K562 (cell line): ENCODE measurements at regions not wholly inside any gene's neighbourhood (a gene's known extent, or its start where the extent isn't known, plus 50 kb on each side); places are given as distances from the start of the nearest gene placed in this dataset.

Experiments
- ATAC-seq: fragments of 200-7000 bp; cut with Tn5 transposase; 3 replicates; pipeline ENCODE4 v1.9.1; 2020; ENCODE audit warnings: moderate library complexity
- BruUV-seq: library from RNA; stranded (reverse); fragments of 400-500 nt; replicated peaks from 2 replicates; lab custom pipeline; 2021; lab: Mats Ljungman, UMichigan
- CTCF ChIA-PET: fragments of 300-600 bp; formaldehyde crosslinking; extraction: SDS; loops from one replicate; lab custom pipeline; 2021; ENCODE audit warnings: low intra/inter-chr PET ratio; lab: Yijun Ruan, JAX
- POLR2A ChIA-PET: fragments of 300-600, 350-650 bp; sonication (Branson Sonifier 250); formaldehyde crosslinking; extraction: SDS; loops from one replicate; lab custom pipeline; 2021; ENCODE audit warnings: antibody characterized with exemption, inconsistent platforms; lab: Yijun Ruan, JAX
- DNase-seq, 4 experiments: peaks; one replicate each; pipeline versions ENCODE4 v3.0.0 to v3.0.0-alpha.2; 2011 to 2018; ENCODE audit warnings: low spot score in 3 of 4, mixed read lengths in 3 of 4; ENCODE audit errors: extremely low read depth in 1 of 4
- FAIRE-seq: peaks from 2 replicates; lab custom pipeline; 2011; peaks lifted over from hg19 to GRCh38; lab: Jason Lieb, UNC
- H2AFZ ChIP-seq: 2 replicates; pipeline ENCODE4 v1.6.0; 2011; ENCODE audit warnings: low read depth, low read length, control low read depth, inconsistent platforms
- H3K27ac ChIP-seq: fragments of 200-600 bp; 3 replicates; pipeline ENCODE4 v1.8.0; 2011; ENCODE audit warnings: low read depth, mild to moderate bottlenecking, control low read depth, inconsistent platforms, low read length, moderate library complexity, mixed read lengths; ENCODE audit errors: extremely low read depth
- H3K27me3 ChIP-seq, 2 experiments: fragments of 300-600 bp in 1 of 2; 2 replicates in 1 of 2; 3 replicates in 1 of 2; pipeline versions ENCODE4 v1.6.0 to v1.8.0; 2011; ENCODE audit warnings: inconsistent platforms in 2 of 2, low read length in 2 of 2, mild to moderate bottlenecking in 1 of 2, mixed read lengths in 1 of 2, moderate library complexity in 1 of 2; ENCODE audit not compliant: control insufficient read depth in 2 of 2, insufficient read depth in 2 of 2
- H3K36me3 ChIP-seq: fragments of 300-600 bp; 3 replicates; pipeline ENCODE4 v1.8.0; 2011; ENCODE audit warnings: mild to moderate bottlenecking, low read length, inconsistent platforms; ENCODE audit not compliant: control insufficient read depth, insufficient read depth
- H3K4me1 ChIP-seq, 2 experiments: fragments of 200-600 bp in 1 of 2; replicated peaks in 1 of 2; 2 replicates in 1 of 2; 3 replicates in 1 of 2; pipeline versions ENCODE4 v1.5.1 to v1.8.0; 2011; ENCODE audit warnings: inconsistent platforms in 2 of 2, low read length in 2 of 2, mild to moderate bottlenecking in 1 of 2, mixed read lengths in 1 of 2, moderate library complexity in 1 of 2; ENCODE audit not compliant: control insufficient read depth in 2 of 2, insufficient read depth in 2 of 2
- H3K4me2 ChIP-seq: 2 replicates; pipeline ENCODE4 v1.6.1; 2011; ENCODE audit warnings: low read length, control low read depth, inconsistent platforms, mixed read lengths; ENCODE audit not compliant: insufficient read depth
- H3K4me3 ChIP-seq: fragments of 200-600 bp; sonication (generic), shearing (Covaris generic); 2 replicates; pipeline ENCODE4 v1.5.1; 2016; ENCODE audit warnings: control low read depth, inconsistent platforms
- H3K79me2 ChIP-seq: fragments of 200-600 bp; 3 replicates; pipeline ENCODE4 v1.8.0; 2011; ENCODE audit warnings: low read length, inconsistent platforms; ENCODE audit not compliant: control insufficient read depth, insufficient read depth
- H3K9ac ChIP-seq, 2 experiments: 2 replicates each; pipeline versions ENCODE4 v1.6.0 to v1.6.1; 2011; ENCODE audit warnings: low read depth in 2 of 2, low read length in 2 of 2, control low read depth in 1 of 2, inconsistent platforms in 1 of 2, mild to moderate bottlenecking in 1 of 2, mixed read lengths in 1 of 2; ENCODE audit not compliant: insufficient read depth in 1 of 2
- H3K9me1 ChIP-seq: one replicate; pipeline ENCODE4 v1.6.0; 2011; ENCODE audit warnings: inconsistent platforms, mild to moderate bottlenecking, low read length, moderate library complexity; ENCODE audit not compliant: control insufficient read depth, insufficient read depth
- H3K9me3 ChIP-seq: replicated peaks from 2 replicates; pipeline ENCODE4 v1.5.1; 2011; ENCODE audit warnings: low read depth, low read length, inconsistent platforms; ENCODE audit not compliant: control insufficient read depth, insufficient read depth
- H4K20me1 ChIP-seq: replicated peaks from 2 replicates; pipeline ENCODE4 v1.6.1; 2011; ENCODE audit warnings: low read length, inconsistent platforms, mixed read lengths; ENCODE audit not compliant: control insufficient read depth, insufficient read depth
- MYC ChIP-seq, 2 experiments: fragments of 250-450 bp in 1 of 2; sonication (Bioruptor Pico) in 1 of 2; IDR thresholded peaks; 2 replicates each; pipeline versions ENCODE4 v1.5.1 to v1.6.1; 2012 to 2021; ENCODE audit warnings: low read depth in 2 of 2, borderline replicate concordance in 1 of 2, improper control_type of control experiment in 1 of 2, low read length in 1 of 2, mild to moderate bottlenecking in 1 of 2, moderate library complexity in 1 of 2
- ZNF12 ChIP-seq: sonication (generic); formaldehyde crosslinking; IDR thresholded peaks from 2 replicates; pipeline ENCODE4 v1.4.0; 2020; ENCODE audit warnings: mild to moderate bottlenecking, missing genetic modification reagents
- WGBS: fragments of 100-300 bp; shearing (Covaris generic); methylation state at CpG from one replicate; pipeline ENCODE4 v1.1.6; 2016; ENCODE audit warnings: low coverage, mixed read lengths; ENCODE audit not compliant: insufficient coverage; ENCODE audit errors: missing lambda C conversion rate; 5-methylcytosine and 5-hydroxymethylcytosine counted together
- in situ Hi-C: fragments of 300-500 bp; cut with MboI; formaldehyde crosslinking; loops from 4 replicates; pipeline ENCODE4 v1.15.0; 2018; ENCODE audit warnings: inconsistent platforms, mixed read lengths
- intact Hi-C: fragments of 100-400 bp; cut with micrococcal nuclease; formaldehyde crosslinking; loops from 2 replicates; pipeline ENCODE4 v1.14.2; 2022
- TF ChIP-seq, protein P1 (sequence below), 2 experiments: fragments of 150-350 bp in 1 of 2; IDR thresholded peaks; 2 replicates each; pipeline ENCODE4 v1.6.1; 2012 to 2016; ENCODE audit warnings: low read depth in 2 of 2, low read length in 2 of 2, mild to moderate bottlenecking in 1 of 2, moderate library complexity in 1 of 2
- TF ChIP-seq, protein P2 (sequence below): sonication (generic); formaldehyde crosslinking; IDR thresholded peaks from 2 replicates; pipeline ENCODE4 v1.8.0; 2022; ENCODE audit warnings: mild to moderate bottlenecking, missing genetic modification reagents
- TF ChIP-seq, protein P3 (sequence below): sonication (generic); formaldehyde crosslinking; IDR thresholded peaks from 2 replicates; pipeline ENCODE4 v1.8.0; 2022; ENCODE audit warnings: mild to moderate bottlenecking, missing genetic modification reagents

DNA sequence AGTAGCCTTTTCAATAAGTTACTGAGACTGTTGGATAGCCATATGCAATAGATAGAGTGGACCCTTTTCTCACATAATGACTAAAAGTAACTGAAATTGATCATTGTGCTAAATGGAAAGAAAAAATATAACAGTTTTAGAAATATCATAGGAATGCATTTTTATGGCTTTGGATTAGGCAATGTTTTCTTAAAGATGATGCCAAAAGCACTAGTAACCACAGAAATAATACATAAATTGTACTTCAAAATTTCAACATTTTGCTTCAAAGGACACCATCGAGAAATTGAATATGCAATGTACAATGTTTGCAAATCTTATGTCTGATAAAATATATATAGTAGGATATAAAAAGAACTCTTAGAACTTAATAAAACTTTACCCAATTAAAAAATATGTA lies 1267.5 kb upstream of the CDH9 start:
- Histone ChIP-seq H3K9me3 (no peaks in the 10 kb centered on the region), H3K4me3 (no peak overlapping the region), H3K4me2 (no peak overlapping the region), H3K27ac (no peak overlapping the region), H3K9ac (no peak overlapping the region)
- in situ Hi-C loops, result no loop called here
- CTCF ChIA-PET, result no interaction called here
- intact Hi-C loops, result no loop called here
- TF ChIP-seq MYC (IDR thresholded peaks at IDR 0.05; ENCODE audit: low read depth, low read length), result no peak
- no peak for TF ChIP-seq MYC (CRISPR knock-in tag; IDR thresholded peaks at IDR 0.05; ENCODE audit: borderline replicate concordance, low read depth)
- no peak for TF ChIP-seq ZNF12 (CRISPR knock-in tag)
- TF ChIP-seq, protein P1, sequence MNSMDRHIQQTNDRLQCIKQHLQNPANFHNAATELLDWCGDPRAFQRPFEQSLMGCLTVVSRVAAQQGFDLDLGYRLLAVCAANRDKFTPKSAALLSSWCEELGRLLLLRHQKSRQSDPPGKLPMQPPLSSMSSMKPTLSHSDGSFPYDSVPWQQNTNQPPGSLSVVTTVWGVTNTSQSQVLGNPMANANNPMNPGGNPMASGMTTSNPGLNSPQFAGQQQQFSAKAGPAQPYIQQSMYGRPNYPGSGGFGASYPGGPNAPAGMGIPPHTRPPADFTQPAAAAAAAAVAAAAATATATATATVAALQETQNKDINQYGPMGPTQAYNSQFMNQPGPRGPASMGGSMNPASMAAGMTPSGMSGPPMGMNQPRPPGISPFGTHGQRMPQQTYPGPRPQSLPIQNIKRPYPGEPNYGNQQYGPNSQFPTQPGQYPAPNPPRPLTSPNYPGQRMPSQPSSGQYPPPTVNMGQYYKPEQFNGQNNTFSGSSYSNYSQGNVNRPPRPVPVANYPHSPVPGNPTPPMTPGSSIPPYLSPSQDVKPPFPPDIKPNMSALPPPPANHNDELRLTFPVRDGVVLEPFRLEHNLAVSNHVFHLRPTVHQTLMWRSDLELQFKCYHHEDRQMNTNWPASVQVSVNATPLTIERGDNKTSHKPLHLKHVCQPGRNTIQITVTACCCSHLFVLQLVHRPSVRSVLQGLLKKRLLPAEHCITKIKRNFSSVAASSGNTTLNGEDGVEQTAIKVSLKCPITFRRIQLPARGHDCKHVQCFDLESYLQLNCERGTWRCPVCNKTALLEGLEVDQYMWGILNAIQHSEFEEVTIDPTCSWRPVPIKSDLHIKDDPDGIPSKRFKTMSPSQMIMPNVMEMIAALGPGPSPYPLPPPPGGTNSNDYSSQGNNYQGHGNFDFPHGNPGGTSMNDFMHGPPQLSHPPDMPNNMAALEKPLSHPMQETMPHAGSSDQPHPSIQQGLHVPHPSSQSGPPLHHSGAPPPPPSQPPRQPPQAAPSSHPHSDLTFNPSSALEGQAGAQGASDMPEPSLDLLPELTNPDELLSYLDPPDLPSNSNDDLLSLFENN (IDR thresholded peaks at IDR 0.05; ENCODE audit: low read depth in 2 of 2, low read length in 2 of 2), result no peak
- TF ChIP-seq, protein P2, sequence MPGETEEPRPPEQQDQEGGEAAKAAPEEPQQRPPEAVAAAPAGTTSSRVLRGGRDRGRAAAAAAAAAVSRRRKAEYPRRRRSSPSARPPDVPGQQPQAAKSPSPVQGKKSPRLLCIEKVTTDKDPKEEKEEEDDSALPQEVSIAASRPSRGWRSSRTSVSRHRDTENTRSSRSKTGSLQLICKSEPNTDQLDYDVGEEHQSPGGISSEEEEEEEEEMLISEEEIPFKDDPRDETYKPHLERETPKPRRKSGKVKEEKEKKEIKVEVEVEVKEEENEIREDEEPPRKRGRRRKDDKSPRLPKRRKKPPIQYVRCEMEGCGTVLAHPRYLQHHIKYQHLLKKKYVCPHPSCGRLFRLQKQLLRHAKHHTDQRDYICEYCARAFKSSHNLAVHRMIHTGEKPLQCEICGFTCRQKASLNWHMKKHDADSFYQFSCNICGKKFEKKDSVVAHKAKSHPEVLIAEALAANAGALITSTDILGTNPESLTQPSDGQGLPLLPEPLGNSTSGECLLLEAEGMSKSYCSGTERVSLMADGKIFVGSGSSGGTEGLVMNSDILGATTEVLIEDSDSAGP (CRISPR knock-in tag), result no peak
- TF ChIP-seq, protein P3, sequence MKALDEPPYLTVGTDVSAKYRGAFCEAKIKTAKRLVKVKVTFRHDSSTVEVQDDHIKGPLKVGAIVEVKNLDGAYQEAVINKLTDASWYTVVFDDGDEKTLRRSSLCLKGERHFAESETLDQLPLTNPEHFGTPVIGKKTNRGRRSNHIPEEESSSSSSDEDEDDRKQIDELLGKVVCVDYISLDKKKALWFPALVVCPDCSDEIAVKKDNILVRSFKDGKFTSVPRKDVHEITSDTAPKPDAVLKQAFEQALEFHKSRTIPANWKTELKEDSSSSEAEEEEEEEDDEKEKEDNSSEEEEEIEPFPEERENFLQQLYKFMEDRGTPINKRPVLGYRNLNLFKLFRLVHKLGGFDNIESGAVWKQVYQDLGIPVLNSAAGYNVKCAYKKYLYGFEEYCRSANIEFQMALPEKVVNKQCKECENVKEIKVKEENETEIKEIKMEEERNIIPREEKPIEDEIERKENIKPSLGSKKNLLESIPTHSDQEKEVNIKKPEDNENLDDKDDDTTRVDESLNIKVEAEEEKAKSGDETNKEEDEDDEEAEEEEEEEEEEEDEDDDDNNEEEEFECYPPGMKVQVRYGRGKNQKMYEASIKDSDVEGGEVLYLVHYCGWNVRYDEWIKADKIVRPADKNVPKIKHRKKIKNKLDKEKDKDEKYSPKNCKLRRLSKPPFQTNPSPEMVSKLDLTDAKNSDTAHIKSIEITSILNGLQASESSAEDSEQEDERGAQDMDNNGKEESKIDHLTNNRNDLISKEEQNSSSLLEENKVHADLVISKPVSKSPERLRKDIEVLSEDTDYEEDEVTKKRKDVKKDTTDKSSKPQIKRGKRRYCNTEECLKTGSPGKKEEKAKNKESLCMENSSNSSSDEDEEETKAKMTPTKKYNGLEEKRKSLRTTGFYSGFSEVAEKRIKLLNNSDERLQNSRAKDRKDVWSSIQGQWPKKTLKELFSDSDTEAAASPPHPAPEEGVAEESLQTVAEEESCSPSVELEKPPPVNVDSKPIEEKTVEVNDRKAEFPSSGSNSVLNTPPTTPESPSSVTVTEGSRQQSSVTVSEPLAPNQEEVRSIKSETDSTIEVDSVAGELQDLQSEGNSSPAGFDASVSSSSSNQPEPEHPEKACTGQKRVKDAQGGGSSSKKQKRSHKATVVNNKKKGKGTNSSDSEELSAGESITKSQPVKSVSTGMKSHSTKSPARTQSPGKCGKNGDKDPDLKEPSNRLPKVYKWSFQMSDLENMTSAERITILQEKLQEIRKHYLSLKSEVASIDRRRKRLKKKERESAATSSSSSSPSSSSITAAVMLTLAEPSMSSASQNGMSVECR (CRISPR knock-in tag), result no peak
- TF ChIP-seq, all 486 proteins: peak for 0
- no peaks in the 10 kb centered on the region for H3K36me3 ChIP-seq
- no peaks in the 10 kb centered on the region for H3K79me2 ChIP-seq
- BruUV-seq, result no TSS peak
- FAIRE-seq, result no peak
- no peaks in the 10 kb centered on the region for H3K9me1 ChIP-seq
- WGBS, result 0% methylated on average over 1 of the region's 1 CpG
- no peaks in the 10 kb centered on the region for H3K4me1 ChIP-seq
- no peaks in the 10 kb centered on the region for H4K20me1 ChIP-seq
- H2AFZ ChIP-seq, result no peak overlapping the region
- H3K27me3 ChIP-seq, result no peaks in the 10 kb centered on the region
- POLR2A ChIA-PET, result no interaction called here
- DNase-seq, result no peak
- no peak for ATAC-seq
